ENCODE measurements at regions not wholly inside any gene's neighbourhood (a gene's known extent, or its start where the extent isn't known, plus 50 kb on each side); places are given as distances from the start of the nearest gene placed in this dataset.

GRCh38 chr3:187955587-187955952 is 198.4 kb upstream of the LPP start:
- Histone ChIP-seq H3K27me3 (ENCODE audit: control insufficient read depth, insufficient read depth, low read length) (no peaks in the 10 kb centered on the region), H3K4me3 (ENCODE audit: low read depth, low read length) (no peak overlapping the region), H3K36me3 (ENCODE audit: control insufficient read depth, insufficient read depth, low read length) (no peaks in the 10 kb centered on the region)
- DNase-seq (ENCODE audit: low read depth) = no peak
- FAIRE-seq = no peak
- TF ChIP-seq CTCF (IDR thresholded peaks at IDR 0.05; ENCODE audit: insufficient read depth, low read length, severe bottlenecking) = no peak

GRCh38 chr3:187957165-187957581 is 196.8 kb upstream of the LPP start:
- no peak for FAIRE-seq

DNA sequence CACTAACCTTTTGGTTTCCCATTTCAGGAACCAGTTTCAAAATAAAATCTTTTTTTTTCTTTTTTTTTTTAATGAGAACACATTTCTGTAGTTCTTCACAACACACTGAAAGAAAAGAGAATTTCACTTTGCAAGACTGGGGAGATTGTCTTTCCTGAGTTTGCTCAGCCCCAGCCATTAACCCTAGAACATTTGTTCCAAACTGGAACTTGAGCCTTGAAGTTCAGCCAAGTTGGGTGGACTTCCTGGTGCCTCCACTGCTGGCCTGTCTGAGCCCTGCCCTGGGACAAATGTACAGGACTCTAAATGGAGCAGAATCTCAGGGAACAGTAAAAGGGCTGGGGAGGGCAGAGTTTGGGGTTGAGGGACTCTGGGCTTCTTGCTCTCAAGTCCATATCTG is 196.4 kb upstream of the LPP start:
- Histone ChIP-seq H3K4me3 (ENCODE audit: low read depth, low read length) (no peak overlapping the region), H3K36me3 (ENCODE audit: control insufficient read depth, insufficient read depth, low read length) (no peaks in the 10 kb centered on the region), H3K27me3 (ENCODE audit: control insufficient read depth, insufficient read depth, low read length) (no peaks in the 10 kb centered on the region)
- DNase-seq (ENCODE audit: low read depth) (no peak), FAIRE-seq (no peak)
- TF ChIP-seq CTCF (IDR thresholded peaks at IDR 0.05; ENCODE audit: insufficient read depth, low read length, severe bottlenecking) = no peak

More at GRCh38 chr3:187957165-187957581, 196.8 kb upstream of the LPP start:
- DNase-seq (ENCODE audit: low read depth) = no peak
- H3K27me3 ChIP-seq (ENCODE audit: control insufficient read depth, insufficient read depth, low read length) = no peaks in the 10 kb centered on the region
- no peaks in the 10 kb centered on the region for H3K36me3 ChIP-seq (ENCODE audit: control insufficient read depth, insufficient read depth, low read length)
- H3K4me3 ChIP-seq (ENCODE audit: low read depth, low read length) = no peak overlapping the region
- no peak for TF ChIP-seq CTCF (IDR thresholded peaks at IDR 0.05; ENCODE audit: insufficient read depth, low read length, severe bottlenecking)

GRCh38 chr3:187958432-187959003 is 195.4 kb upstream of the LPP start:
- H3K4me3 ChIP-seq (ENCODE audit: low read depth, low read length) = no peak overlapping the region
- no peaks in the 10 kb centered on the region for H3K27me3 ChIP-seq (ENCODE audit: control insufficient read depth, insufficient read depth, low read length)
- no peak for DNase-seq (ENCODE audit: low read depth)
- no peaks in the 10 kb centered on the region for H3K36me3 ChIP-seq (ENCODE audit: control insufficient read depth, insufficient read depth, low read length)
- no peak for TF ChIP-seq CTCF (IDR thresholded peaks at IDR 0.05; ENCODE audit: insufficient read depth, low read length, severe bottlenecking)
- no peak for FAIRE-seq

GRCh38 chr3:187960820-187961219 is 193.1 kb upstream of the LPP start:
- DNase-seq (ENCODE audit: low read depth) = no peak
- no peaks in the 10 kb centered on the region for H3K36me3 ChIP-seq (ENCODE audit: control insufficient read depth, insufficient read depth, low read length)
- H3K4me3 ChIP-seq (ENCODE audit: low read depth, low read length) = no peak overlapping the region
- FAIRE-seq = no peak
- TF ChIP-seq CTCF (IDR thresholded peaks at IDR 0.05; ENCODE audit: insufficient read depth, low read length, severe bottlenecking) = no peak
- H3K27me3 ChIP-seq (ENCODE audit: control insufficient read depth, insufficient read depth, low read length) = no peaks in the 10 kb centered on the region

DNA sequence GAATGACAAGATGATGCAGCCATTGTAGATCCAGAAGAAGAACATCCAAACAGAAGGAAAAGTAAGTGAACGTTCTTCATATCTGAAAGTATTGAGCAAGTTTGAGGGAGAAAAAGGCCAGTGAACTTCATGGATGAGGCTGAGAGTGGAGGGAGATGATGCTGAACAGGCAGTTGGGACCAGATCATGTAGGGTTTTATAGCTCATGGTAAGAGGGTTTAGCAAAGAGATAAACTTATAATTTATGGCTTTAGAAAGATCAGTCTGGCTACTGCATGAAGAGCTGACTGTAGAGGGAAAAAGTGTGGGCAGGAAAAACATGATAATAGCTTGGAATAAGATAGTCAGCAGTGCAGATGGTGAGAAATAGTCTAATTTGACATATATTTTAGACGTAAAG is 192.6 kb upstream of the LPP start:
- Histone ChIP-seq H3K36me3 (ENCODE audit: control insufficient read depth, insufficient read depth, low read length) (no peaks in the 10 kb centered on the region), H3K4me3 (ENCODE audit: low read depth, low read length) (no peak overlapping the region), H3K27me3 (ENCODE audit: control insufficient read depth, insufficient read depth, low read length) (no peaks in the 10 kb centered on the region)
- TF ChIP-seq CTCF (IDR thresholded peaks at IDR 0.05; ENCODE audit: insufficient read depth, low read length, severe bottlenecking) = no peak
- FAIRE-seq (no peak), DNase-seq (ENCODE audit: low read depth) (no peak)
